ENCODE measurements at regions not wholly inside any gene's neighbourhood (a gene's known extent, or its start where the extent isn't known, plus 50 kb on each side); places are given as distances from the start of the nearest gene placed in this dataset.

GRCh38 chr7:25405736-25406135 is 177.4 kb upstream of the NPVF start:
- Mint-ChIP-seq H3K9me3 (no peaks in the 10 kb centered on the region), H3K4me1 (ENCODE audit: low read depth) (no peaks in the 10 kb centered on the region), H3K36me3 (ENCODE audit: low read depth) (no peaks in the 10 kb centered on the region), H3K4me3 (no peak overlapping the region), H3K27ac (no peak overlapping the region), H3K27me3 (peaks cover 3% of the 10 kb centered on the region)
- POLR2A ChIA-PET, result no interaction called here
- CTCF ChIA-PET, result no interaction called here
- ATAC-seq (no peak), DNase-seq (no peak)
- intact Hi-C loops (cut with micrococcal nuclease), result no loop called here
- TF ChIP-seq CTCF (IDR thresholded peaks at IDR 0.05), result no peak

GRCh38 chr7:25407053-25407452 is 178.8 kb upstream of the NPVF start:
- CTCF ChIA-PET, result no interaction called here
- Mint-ChIP-seq H3K4me3 (no peak overlapping the region), H3K27ac (no peak overlapping the region), H3K9me3 (no peaks in the 10 kb centered on the region), H3K36me3 (ENCODE audit: low read depth) (no peaks in the 10 kb centered on the region), H3K4me1 (ENCODE audit: low read depth) (no peaks in the 10 kb centered on the region), H3K27me3 (peaks cover 3% of the 10 kb centered on the region)
- ATAC-seq (no peak), DNase-seq (no peak)
- POLR2A ChIA-PET, result no interaction called here
- TF ChIP-seq CTCF (IDR thresholded peaks at IDR 0.05), result no peak
- intact Hi-C loops (cut with micrococcal nuclease), result no loop called here

GRCh38 chr7:25408012-25408687 is 179.9 kb upstream of the NPVF start:
- intact Hi-C loops (cut with micrococcal nuclease), result no loop called here
- Mint-ChIP-seq H3K27me3 (peaks cover 5% of the 10 kb centered on the region), H3K27ac (no peak overlapping the region), H3K36me3 (ENCODE audit: low read depth) (no peaks in the 10 kb centered on the region), H3K9me3 (no peaks in the 10 kb centered on the region), H3K4me1 (ENCODE audit: low read depth) (no peaks in the 10 kb centered on the region), H3K4me3 (no peak overlapping the region)
- ChIA-PET POLR2A (no interaction called here), CTCF (no interaction called here)
- DNase-seq, result no peak
- ATAC-seq, result no peak
- no peak for TF ChIP-seq CTCF (IDR thresholded peaks at IDR 0.05)

GRCh38 chr7:25408876-25409275 is 180.6 kb upstream of the NPVF start:
- no peak overlapping the region for H3K27ac Mint-ChIP-seq
- H3K9me3 Mint-ChIP-seq, result no peaks in the 10 kb centered on the region
- no peak for TF ChIP-seq CTCF (IDR thresholded peaks at IDR 0.05)
- ATAC-seq, result no peak
- peaks cover 3% of the 10 kb centered on the region for H3K27me3 Mint-ChIP-seq
- intact Hi-C loops (cut with micrococcal nuclease), result no loop called here
- H3K4me3 Mint-ChIP-seq, result no peak overlapping the region
- no peak for DNase-seq
- ChIA-PET POLR2A (no interaction called here), CTCF (no interaction called here)
- H3K36me3 Mint-ChIP-seq (ENCODE audit: low read depth), result no peaks in the 10 kb centered on the region
- no peaks in the 10 kb centered on the region for H3K4me1 Mint-ChIP-seq (ENCODE audit: low read depth)

GRCh38 chr7:25409897-25410636 is 181.8 kb upstream of the NPVF start:
- TF ChIP-seq CTCF (IDR thresholded peaks at IDR 0.05), result no peak
- no peak overlapping the region for H3K27ac Mint-ChIP-seq
- no peak for ATAC-seq
- POLR2A ChIA-PET, result no interaction called here
- H3K9me3 Mint-ChIP-seq, result no peaks in the 10 kb centered on the region
- no peaks in the 10 kb centered on the region for H3K4me1 Mint-ChIP-seq (ENCODE audit: low read depth)
- no peak for DNase-seq
- no peaks in the 10 kb centered on the region for H3K36me3 Mint-ChIP-seq (ENCODE audit: low read depth)
- no peak overlapping the region for H3K4me3 Mint-ChIP-seq
- CTCF ChIA-PET, result no interaction called here
- peaks cover 3% of the 10 kb centered on the region for H3K27me3 Mint-ChIP-seq
- intact Hi-C loops (cut with micrococcal nuclease), result no loop called here

Data from activated CD8-positive, alpha-beta T cell treated with anti-CD3 and anti-CD28 coated beads for 36 hours (primary cell).